Tibial nerve (tissue), 4 donors: ENCODE measurements at regions not wholly inside any gene's neighbourhood (a gene's known extent, or its start where the extent isn't known, plus 50 kb on each side); places are given as distances from the start of the nearest gene placed in this dataset.

Experiments
- DNase-seq, 2 donors: peaks; one replicate each; pipeline ENCODE4 v3.0.0-alpha.2; 2019; ENCODE audit warnings: low spot score in 2 of 2
- H3K27ac ChIP-seq, 4 donors: fragments of 200-600 bp; sonication (generic) in 3 of 4; one replicate each; pipeline ENCODE4 v1.5.1; 2017 to 2019; ENCODE audit warnings: mild to moderate bottlenecking in 1 of 4
- H3K27me3 ChIP-seq, 2 donors: fragments of 200-600 bp; sonication (generic) in 1 of 2; one replicate each; pipeline versions ENCODE4 v1.5.1 to v1.6.0; 2017 to 2019
- H3K36me3 ChIP-seq, 3 donors: fragments of 200-600 bp; sonication (generic); one replicate each; pipeline ENCODE4 v1.5.1; 2018 to 2019
- H3K4me1 ChIP-seq, 4 donors: fragments of 200-600 bp; sonication (generic) in 3 of 4; one replicate each; pipeline ENCODE4 v1.5.1; 2017 to 2019
- H3K4me3 ChIP-seq, 4 donors: fragments of 200-600 bp; sonication (generic) in 3 of 4; one replicate each; pipeline ENCODE4 v1.5.1; 2017 to 2019; ENCODE audit warnings: mild to moderate bottlenecking in 1 of 4, moderate library complexity in 1 of 4
- H3K9me3 ChIP-seq, 4 donors: fragments of 200-600 bp; sonication (generic) in 3 of 4; one replicate each; pipeline ENCODE4 v1.5.1; 2017 to 2019
- CTCF ChIP-seq, 5 experiments: fragments of 200-600 bp in 3 of 5; fragments of 450-650 bp in 2 of 5; sonication (generic) in 3 of 5; IDR thresholded peaks; one replicate each; pipeline ENCODE4 v1.5.1; 2016 to 2019; ENCODE audit warnings: antibody characterized with exemption in 5 of 5, mild to moderate bottlenecking in 3 of 5, moderate library complexity in 2 of 5
- EP300 ChIP-seq, 2 donors: sonication (generic); formaldehyde crosslinking; IDR thresholded peaks; one replicate each; pipeline ENCODE4 v1.6.1; 2017; ENCODE audit warnings: antibody characterized with exemption in 2 of 2, mild to moderate bottlenecking in 1 of 2
- POLR2A ChIP-seq, 2 donors: fragments of 450-650 bp; IDR thresholded peaks; one replicate each; pipeline ENCODE4 v1.6.1; 2017; ENCODE audit warnings: antibody characterized with exemption in 2 of 2, mild to moderate bottlenecking in 2 of 2, moderate library complexity in 2 of 2
- WGBS, 2 donors: methylation state at CpG; one replicate each; pipeline ENCODE4 v1.1.5; 2018; 5-methylcytosine and 5-hydroxymethylcytosine counted together

GRCh38 chr3:150138824-150139223, 168.1 kb upstream of the PFN2 start:
- no peaks in the 10 kb centered on the region for H3K27me3 ChIP-seq
- TF ChIP-seq POLR2A (IDR thresholded peaks at IDR 0.05) = no peak
- no peak for TF ChIP-seq CTCF (IDR thresholded peaks at IDR 0.05)
- no peak for TF ChIP-seq EP300 (IDR thresholded peaks at IDR 0.05)
- 93 to 95% methylated on average over 3 of the region's 3 CpGs for WGBS, 2 donors
- no peaks in the 10 kb centered on the region for H3K9me3 ChIP-seq
- H3K36me3 ChIP-seq = no peaks in the 10 kb centered on the region
- H3K4me3 ChIP-seq = no peak overlapping the region
- H3K27ac ChIP-seq = no peak overlapping the region
- no peak for DNase-seq
- peaks cover 0 to 14% (median 0%) of the 10 kb centered on the region in 4 donors for H3K4me1 ChIP-seq

GRCh38 chr3:150136242-150136641, 165.5 kb upstream of the PFN2 start:
- H3K36me3 ChIP-seq = no peaks in the 10 kb centered on the region
- H3K9me3 ChIP-seq = no peaks in the 10 kb centered on the region
- no peak for DNase-seq
- peaks cover 0 to 14% (median 0%) of the 10 kb centered on the region in 4 donors for H3K4me1 ChIP-seq
- no peaks in the 10 kb centered on the region for H3K27me3 ChIP-seq
- H3K27ac ChIP-seq = no peak overlapping the region
- H3K4me3 ChIP-seq = no peak overlapping the region
- TF ChIP-seq CTCF (IDR thresholded peaks at IDR 0.05) (no peak), EP300 (IDR thresholded peaks at IDR 0.05) (no peak), POLR2A (IDR thresholded peaks at IDR 0.05) (no peak)

- H3K36me3 ChIP-seq = no peaks in the 10 kb centered on the region
- 42 to 63% methylated on average over 1 of the region's 1 CpG for WGBS, 2 donors
- TF ChIP-seq POLR2A (IDR thresholded peaks at IDR 0.05) (no peak), EP300 (IDR thresholded peaks at IDR 0.05) (peak in 1 of 2 donors; percentile 52), CTCF (IDR thresholded peaks at IDR 0.05) (no peak)
- H3K27ac ChIP-seq = peak overlapping the region in 1 of 4 donors; percentile 43
- no peak overlapping the region for H3K4me3 ChIP-seq
- H3K4me1 ChIP-seq = peaks cover 0 to 14% (median 0%) of the 10 kb centered on the region in 4 donors
- H3K9me3 ChIP-seq = no peaks in the 10 kb centered on the region
- DNase-seq = peak in 1 of 2 donors; percentile 7
- H3K27me3 ChIP-seq = no peaks in the 10 kb centered on the region
Measured at GRCh38 chr3:150135287-150135721, 164.6 kb upstream of the PFN2 start.

GRCh38 chr3:150133293-150133692, 162.6 kb upstream of the PFN2 start:
- no peaks in the 10 kb centered on the region for H3K9me3 ChIP-seq
- no peaks in the 10 kb centered on the region for H3K36me3 ChIP-seq
- 24 to 42% methylated on average over 2 of the region's 2 CpGs for WGBS, 2 donors
- H3K27ac ChIP-seq = no peak overlapping the region
- no peak for TF ChIP-seq EP300 (IDR thresholded peaks at IDR 0.05)
- no peak for TF ChIP-seq CTCF (IDR thresholded peaks at IDR 0.05)
- TF ChIP-seq POLR2A (IDR thresholded peaks at IDR 0.05) = no peak
- DNase-seq = no peak
- H3K4me1 ChIP-seq = peaks cover 0 to 14% (median 0%) of the 10 kb centered on the region in 4 donors
- no peaks in the 10 kb centered on the region for H3K27me3 ChIP-seq
- H3K4me3 ChIP-seq = no peak overlapping the region

- Histone ChIP-seq H3K4me1 (peaks cover 0 to 14% (median 0%) of the 10 kb centered on the region in 4 donors), H3K4me3 (no peak overlapping the region), H3K27ac (no peak overlapping the region), H3K27me3 (no peaks in the 10 kb centered on the region), H3K36me3 (no peaks in the 10 kb centered on the region), H3K9me3 (no peaks in the 10 kb centered on the region)
- TF ChIP-seq CTCF (IDR thresholded peaks at IDR 0.05) = no peak
- TF ChIP-seq POLR2A (IDR thresholded peaks at IDR 0.05) = no peak
- no peak for TF ChIP-seq EP300 (IDR thresholded peaks at IDR 0.05)
- 70 to 73% methylated on average over 6 of the region's 6 CpGs for WGBS, 2 donors
- DNase-seq = no peak
Measured at GRCh38 chr3:150132101-150132749, 161.5 kb upstream of the PFN2 start.
